MM.1S (cell line): ENCODE measurements at regions not wholly inside any gene's neighbourhood (a gene's known extent, or its start where the extent isn't known, plus 50 kb on each side); places are given as distances from the start of the nearest gene placed in this dataset.

ENCODE experiments used
- CTCF ChIP-seq: fragments of 300-600 bp; sonication (generic); IDR thresholded peaks from 2 replicates; pipeline ENCODE4 v1.5.1; 2016; ENCODE audit warnings: antibody characterized with exemption, low read length, mixed read lengths
- EZH2 ChIP-seq: fragments of 300-600 bp; sonication (generic); optimal IDR thresholded peaks from 2 replicates; pipeline ENCODE3; 2017; ENCODE audit warnings: low read depth, mild to moderate bottlenecking, antibody characterized with exemption, low read length, mixed read lengths

- TF ChIP-seq CTCF (no peak), EZH2 (no peak)
Observed at GRCh38 chr7:136228171-136228570, 251.0 kb upstream of the MTPN start.
